ENCODE measurements at regions not wholly inside any gene's neighbourhood (a gene's known extent, or its start where the extent isn't known, plus 50 kb on each side); places are given as distances from the start of the nearest gene placed in this dataset.

- TF ChIP-seq, protein P1, sequence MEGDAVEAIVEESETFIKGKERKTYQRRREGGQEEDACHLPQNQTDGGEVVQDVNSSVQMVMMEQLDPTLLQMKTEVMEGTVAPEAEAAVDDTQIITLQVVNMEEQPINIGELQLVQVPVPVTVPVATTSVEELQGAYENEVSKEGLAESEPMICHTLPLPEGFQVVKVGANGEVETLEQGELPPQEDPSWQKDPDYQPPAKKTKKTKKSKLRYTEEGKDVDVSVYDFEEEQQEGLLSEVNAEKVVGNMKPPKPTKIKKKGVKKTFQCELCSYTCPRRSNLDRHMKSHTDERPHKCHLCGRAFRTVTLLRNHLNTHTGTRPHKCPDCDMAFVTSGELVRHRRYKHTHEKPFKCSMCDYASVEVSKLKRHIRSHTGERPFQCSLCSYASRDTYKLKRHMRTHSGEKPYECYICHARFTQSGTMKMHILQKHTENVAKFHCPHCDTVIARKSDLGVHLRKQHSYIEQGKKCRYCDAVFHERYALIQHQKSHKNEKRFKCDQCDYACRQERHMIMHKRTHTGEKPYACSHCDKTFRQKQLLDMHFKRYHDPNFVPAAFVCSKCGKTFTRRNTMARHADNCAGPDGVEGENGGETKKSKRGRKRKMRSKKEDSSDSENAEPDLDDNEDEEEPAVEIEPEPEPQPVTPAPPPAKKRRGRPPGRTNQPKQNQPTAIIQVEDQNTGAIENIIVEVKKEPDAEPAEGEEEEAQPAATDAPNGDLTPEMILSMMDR (conservative IDR thresholded peaks at IDR 0.05): no peak
Measured at GRCh38 chr7:13542451-13542850, 447.0 kb downstream of the ETV1 start.

DNA sequence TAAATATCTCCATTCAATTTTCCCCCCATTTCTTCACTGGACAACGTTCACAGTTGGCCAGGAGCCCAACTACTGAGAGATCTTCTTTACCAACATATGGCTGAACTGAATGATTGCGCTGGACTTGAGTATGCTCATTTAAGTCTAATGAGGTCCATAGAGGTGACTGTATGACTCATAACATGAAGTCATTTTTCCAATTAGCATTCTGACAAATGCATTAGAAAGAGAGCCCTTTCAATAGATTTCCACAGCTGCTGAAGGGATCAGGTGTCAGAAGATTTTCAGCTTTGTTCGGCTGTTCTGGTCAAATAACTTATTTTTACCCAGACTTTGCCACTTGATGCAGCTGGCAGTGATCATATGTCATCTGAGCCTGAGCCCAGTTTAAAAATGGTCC, 438.0 kb downstream of the ETV1 start:
- TF ChIP-seq, protein P1 (conservative IDR thresholded peaks at IDR 0.05): no peak
- H3K27ac ChIP-seq: no peak overlapping the region

More at GRCh38 chr7:13542451-13542850, 447.0 kb downstream of the ETV1 start:
- no peak overlapping the region for H3K27ac ChIP-seq

DNA sequence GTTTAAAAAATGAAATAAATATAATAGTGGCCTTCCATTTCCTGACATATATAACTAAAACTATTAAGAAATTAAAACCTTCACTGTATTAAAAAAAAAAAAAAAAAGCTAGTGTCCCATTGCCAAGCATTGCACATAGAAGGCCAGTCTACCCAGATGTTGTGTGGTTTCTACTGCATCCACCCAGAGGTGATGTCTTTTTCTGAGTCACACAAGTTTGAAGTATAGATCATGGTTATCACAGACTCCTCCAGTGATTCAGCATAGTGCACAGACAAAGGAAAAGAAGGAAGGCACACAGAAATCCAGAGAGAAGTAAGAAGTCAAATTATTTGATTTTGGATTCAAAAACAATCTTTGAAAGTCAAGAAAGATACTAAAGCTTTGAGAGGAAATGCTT, 429.0 kb downstream of the ETV1 start:
- TF ChIP-seq, protein P1 (conservative IDR thresholded peaks at IDR 0.05): no peak
- H3K27ac ChIP-seq: no peak overlapping the region

- TF ChIP-seq, protein P1 (conservative IDR thresholded peaks at IDR 0.05): no peak
- H3K27ac ChIP-seq: no peak overlapping the region
Measured at GRCh38 chr7:13563257-13563656, 426.2 kb downstream of the ETV1 start.

GRCh38 chr7:13563680-13564079, 425.8 kb downstream of the ETV1 start:
- TF ChIP-seq, protein P1 (conservative IDR thresholded peaks at IDR 0.05): no peak
- no peak overlapping the region for H3K27ac ChIP-seq

DNA sequence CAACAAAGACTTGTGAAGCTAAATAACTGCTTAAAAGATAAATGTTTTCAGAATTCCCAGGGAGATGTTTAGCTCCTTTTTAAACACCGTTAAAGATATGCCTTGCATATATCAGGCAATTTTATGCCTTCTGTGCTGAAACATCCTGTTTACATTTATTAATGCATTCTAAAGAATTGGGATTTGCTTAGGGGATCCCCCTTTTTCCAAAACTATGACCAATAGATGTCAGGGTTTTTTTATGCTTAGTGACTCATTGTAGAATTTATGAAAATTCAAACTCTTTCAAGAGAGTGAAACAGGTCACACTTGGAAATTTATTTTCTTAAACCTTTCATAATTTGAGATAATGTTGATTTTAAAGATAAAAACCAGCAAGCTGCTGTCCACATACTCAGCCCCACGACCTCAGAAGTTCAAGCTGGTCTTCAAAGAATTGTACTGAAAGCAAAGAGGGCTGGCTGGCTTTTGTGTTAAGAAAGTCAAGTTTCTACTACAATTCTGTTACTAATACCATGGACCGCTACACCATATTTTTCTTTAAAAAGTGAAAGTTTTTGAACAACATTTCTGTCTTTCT, 411.8 kb downstream of the ETV1 start:
- TF ChIP-seq, protein P1 (conservative IDR thresholded peaks at IDR 0.05): no peak
- H3K27ac ChIP-seq: no peak overlapping the region

DNA sequence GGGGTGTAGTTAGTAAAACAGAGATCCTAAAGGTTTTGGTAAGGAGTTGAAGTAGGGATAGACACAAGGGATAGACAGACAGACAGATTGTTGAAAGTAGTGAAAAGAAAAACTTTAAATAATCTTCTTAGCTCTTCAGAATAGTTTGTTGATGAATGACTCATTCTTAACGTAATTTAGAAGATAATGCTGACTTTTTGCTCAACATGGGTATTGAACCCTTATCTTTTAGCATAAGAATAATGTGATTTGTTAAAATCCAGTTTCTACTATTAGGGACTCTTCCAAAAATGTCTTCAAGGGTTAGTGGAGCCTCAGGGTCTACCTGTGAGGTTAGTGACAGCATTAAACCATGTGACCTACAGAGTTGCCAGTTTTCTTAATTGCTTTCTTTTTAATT, 411.2 kb downstream of the ETV1 start:
- TF ChIP-seq, protein P1 (conservative IDR thresholded peaks at IDR 0.05): no peak
- no peak overlapping the region for H3K27ac ChIP-seq

Measured in VCaP (cell line).